SK-N-SH treated with all-trans-retinoic acid at 6 μM for 48 hours (cell line): ENCODE measurements at regions not wholly inside any gene's neighbourhood (a gene's known extent, or its start where the extent isn't known, plus 50 kb on each side); places are given as distances from the start of the nearest gene placed in this dataset.

Source experiments
- ATAC-seq: fragments of 200-7000 bp; cut with Tn5 transposase; 3 replicates; pipeline ENCODE4 v1.9.1; 2020; ENCODE audit warnings: mild to moderate bottlenecking, moderate library complexity
- ARNTL ChIP-seq: fragments of 450-650 bp; formaldehyde crosslinking; IDR thresholded peaks from 2 replicates; pipeline ENCODE4 v1.5.0; 2020; ENCODE audit warnings: low read depth, mild to moderate bottlenecking, moderate library complexity, borderline replicate concordance
- BACH2 ChIP-seq: fragments of 250-450 bp; sonication (Bioruptor Pico); IDR thresholded peaks from 2 replicates; pipeline ENCODE4 v1.9.0; 2021; ENCODE audit warnings: mild to moderate bottlenecking, borderline replicate concordance
- CREB5 ChIP-seq: fragments of 250-450 bp; sonication (Bioruptor Pico); IDR thresholded peaks from 2 replicates; pipeline ENCODE4 v1.5.1; 2020; ENCODE audit warnings: low read depth, mild to moderate bottlenecking, moderate library complexity
- CSDC2 ChIP-seq: fragments of 250-450 bp; sonication (Bioruptor Pico); IDR thresholded peaks from 2 replicates; pipeline ENCODE4 v1.5.0; 2020; ENCODE audit warnings: mild to moderate bottlenecking, moderate library complexity
- CSRNP3 ChIP-seq: fragments of 250-450 bp; sonication (Bioruptor Pico); IDR thresholded peaks from 2 replicates; pipeline ENCODE4 v1.5.1; 2021; ENCODE audit warnings: mild to moderate bottlenecking, moderate library complexity
- ESRRG ChIP-seq: fragments of 250-450 bp; sonication (Bioruptor Pico); IDR thresholded peaks from 2 replicates; pipeline ENCODE4 v1.6.1; 2021; ENCODE audit warnings: mild to moderate bottlenecking
- GLIS3 ChIP-seq: fragments of 250-450 bp; sonication (Bioruptor Pico); IDR thresholded peaks from 2 replicates; pipeline ENCODE4 v1.5.0; 2020; ENCODE audit warnings: mild to moderate bottlenecking, moderate library complexity
- ISL1 ChIP-seq: fragments of 250-450 bp; sonication (Bioruptor Pico); IDR thresholded peaks from 2 replicates; pipeline ENCODE4 v2.1.2; 2022; ENCODE audit warnings: mild to moderate bottlenecking, moderate library complexity
- OSR1 ChIP-seq: fragments of 250-450 bp; sonication (Bioruptor Pico); IDR thresholded peaks from 2 replicates; pipeline ENCODE4 v1.8.0; 2022; ENCODE audit warnings: moderate library complexity, mild to moderate bottlenecking, inconsistent platforms
- PPARA ChIP-seq: fragments of 250-450 bp; sonication (Bioruptor Pico); IDR thresholded peaks from 2 replicates; pipeline ENCODE4 v1.5.0; 2020; ENCODE audit warnings: mild to moderate bottlenecking, borderline replicate concordance
- TCF4 ChIP-seq: fragments of 250-450 bp; sonication (Bioruptor Pico); IDR thresholded peaks from 2 replicates; pipeline ENCODE4 v1.8.0; 2021; ENCODE audit warnings: mild to moderate bottlenecking, moderate library complexity, borderline replicate concordance
- TOX ChIP-seq: fragments of 250-450 bp; sonication (Bioruptor Pico); IDR thresholded peaks from 2 replicates; pipeline ENCODE4 v1.8.0; 2021; ENCODE audit warnings: mild to moderate bottlenecking, moderate library complexity, borderline replicate concordance
- ZC3H10 ChIP-seq: fragments of 250-450 bp; sonication (Bioruptor Pico); IDR thresholded peaks from 2 replicates; pipeline ENCODE4 v1.5.1; 2021; ENCODE audit warnings: mild to moderate bottlenecking, moderate library complexity
- ZFP3 ChIP-seq: fragments of 250-450 bp; sonication (Bioruptor Pico); IDR thresholded peaks from 2 replicates; pipeline ENCODE4 v1.5.0; 2020; ENCODE audit warnings: mild to moderate bottlenecking, moderate library complexity
- ZFP30 ChIP-seq: fragments of 450-650 bp; formaldehyde crosslinking; IDR thresholded peaks from 2 replicates; pipeline ENCODE4 v1.5.0; 2022; ENCODE audit warnings: mild to moderate bottlenecking, moderate library complexity
- ZNF565 ChIP-seq: fragments of 450-650 bp; formaldehyde crosslinking; conservative IDR thresholded peaks from 2 replicates; pipeline ENCODE4 v1.5.0; 2020; ENCODE audit warnings: low read depth, mild to moderate bottlenecking, moderate library complexity
- TF ChIP-seq, protein P1 (sequence below): fragments of 250-450 bp; sonication (Bioruptor Pico); IDR thresholded peaks from 2 replicates; pipeline ENCODE4 v1.8.0; 2021; ENCODE audit warnings: low read depth, mild to moderate bottlenecking, moderate library complexity, borderline replicate concordance
- TF ChIP-seq, protein P2 (sequence below): fragments of 250-450 bp; sonication (Bioruptor Pico); IDR thresholded peaks from 2 replicates; pipeline ENCODE4 v1.5.0; 2020; ENCODE audit warnings: mild to moderate bottlenecking, moderate library complexity
- TF ChIP-seq, protein P3 (sequence below): fragments of 250-450 bp; sonication (Bioruptor Pico); IDR thresholded peaks from 2 replicates; pipeline ENCODE4 v1.8.0; 2020; ENCODE audit warnings: mild to moderate bottlenecking, moderate library complexity, borderline replicate concordance

DNA sequence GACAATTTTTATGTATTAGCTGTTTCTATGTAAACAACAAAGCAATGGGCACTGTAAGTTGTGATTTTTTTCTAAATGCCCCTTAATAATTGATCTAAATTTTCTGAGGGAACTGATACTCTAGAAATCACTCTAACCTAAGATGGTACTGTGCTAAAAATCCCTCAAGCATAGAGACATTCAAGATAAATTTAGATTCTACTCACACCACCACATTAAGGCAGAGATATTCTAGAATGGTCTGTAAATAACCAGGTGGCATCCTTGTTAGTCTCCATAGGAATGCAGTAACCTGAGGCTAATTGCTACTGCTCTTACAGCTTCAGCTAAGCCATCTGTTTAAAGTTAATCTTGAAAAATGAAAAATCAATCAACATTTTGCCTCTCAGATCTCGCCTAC, 87.3 kb downstream of the SLC41A2 start:
- no peak for ATAC-seq

DNA sequence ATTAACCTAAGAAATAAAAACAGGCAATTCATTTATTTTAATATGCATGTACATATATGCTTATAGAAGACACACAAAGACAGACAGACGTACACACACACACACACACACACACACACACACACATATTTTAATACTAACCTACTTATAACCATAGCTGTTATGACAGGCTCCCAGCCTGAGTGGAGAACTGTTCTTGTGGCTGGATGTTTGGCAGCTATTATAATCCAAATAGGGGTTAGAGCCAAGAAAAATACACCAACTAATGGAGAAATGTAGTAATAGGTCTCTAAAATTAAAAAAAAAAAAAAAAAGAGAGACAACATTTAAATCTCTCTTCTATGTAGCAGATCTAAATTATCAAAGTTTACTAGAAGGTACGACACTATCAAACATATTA, 91.8 kb downstream of the SLC41A2 start:
- TF ChIP-seq BACH2 (no peak), ISL1 (peak; percentile 71)
- peak; percentile 57; the same call in 2 of the 3 replicates for ATAC-seq

More for the DNA sequence above, 87.3 kb downstream of the SLC41A2 start:
- no peak for TF ChIP-seq ZFP30 (CRISPR knock-in tag)
- no peak for TF ChIP-seq CSRNP3 (CRISPR knock-in tag)
- TF ChIP-seq ISL1 = no peak
- TF ChIP-seq OSR1 (CRISPR knock-in tag) = no peak
- TF ChIP-seq, protein P1, sequence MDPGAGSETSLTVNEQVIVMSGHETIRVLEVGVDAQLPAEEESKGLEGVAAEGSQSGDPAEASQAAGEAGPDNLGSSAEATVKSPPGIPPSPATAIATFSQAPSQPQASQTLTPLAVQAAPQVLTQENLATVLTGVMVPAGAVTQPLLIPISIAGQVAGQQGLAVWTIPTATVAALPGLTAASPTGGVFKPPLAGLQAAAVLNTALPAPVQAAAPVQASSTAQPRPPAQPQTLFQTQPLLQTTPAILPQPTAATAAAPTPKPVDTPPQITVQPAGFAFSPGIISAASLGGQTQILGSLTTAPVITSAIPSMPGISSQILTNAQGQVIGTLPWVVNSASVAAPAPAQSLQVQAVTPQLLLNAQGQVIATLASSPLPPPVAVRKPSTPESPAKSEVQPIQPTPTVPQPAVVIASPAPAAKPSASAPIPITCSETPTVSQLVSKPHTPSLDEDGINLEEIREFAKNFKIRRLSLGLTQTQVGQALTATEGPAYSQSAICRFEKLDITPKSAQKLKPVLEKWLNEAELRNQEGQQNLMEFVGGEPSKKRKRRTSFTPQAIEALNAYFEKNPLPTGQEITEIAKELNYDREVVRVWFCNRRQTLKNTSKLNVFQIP (CRISPR knock-in tag) = no peak
- no peak for TF ChIP-seq BACH2
- TF ChIP-seq TCF4 = no peak
- no peak for TF ChIP-seq CSDC2 (CRISPR knock-in tag)
- no peak for TF ChIP-seq PPARA (CRISPR knock-in tag)
- no peak for TF ChIP-seq ESRRG
- no peak for TF ChIP-seq ZC3H10 (CRISPR knock-in tag)
- TF ChIP-seq ZFP3 (CRISPR knock-in tag) = no peak
- no peak for TF ChIP-seq GLIS3 (CRISPR knock-in tag)
- no peak for TF ChIP-seq TOX
- TF ChIP-seq CREB5 (CRISPR knock-in tag) = no peak
- TF ChIP-seq, protein P2, sequence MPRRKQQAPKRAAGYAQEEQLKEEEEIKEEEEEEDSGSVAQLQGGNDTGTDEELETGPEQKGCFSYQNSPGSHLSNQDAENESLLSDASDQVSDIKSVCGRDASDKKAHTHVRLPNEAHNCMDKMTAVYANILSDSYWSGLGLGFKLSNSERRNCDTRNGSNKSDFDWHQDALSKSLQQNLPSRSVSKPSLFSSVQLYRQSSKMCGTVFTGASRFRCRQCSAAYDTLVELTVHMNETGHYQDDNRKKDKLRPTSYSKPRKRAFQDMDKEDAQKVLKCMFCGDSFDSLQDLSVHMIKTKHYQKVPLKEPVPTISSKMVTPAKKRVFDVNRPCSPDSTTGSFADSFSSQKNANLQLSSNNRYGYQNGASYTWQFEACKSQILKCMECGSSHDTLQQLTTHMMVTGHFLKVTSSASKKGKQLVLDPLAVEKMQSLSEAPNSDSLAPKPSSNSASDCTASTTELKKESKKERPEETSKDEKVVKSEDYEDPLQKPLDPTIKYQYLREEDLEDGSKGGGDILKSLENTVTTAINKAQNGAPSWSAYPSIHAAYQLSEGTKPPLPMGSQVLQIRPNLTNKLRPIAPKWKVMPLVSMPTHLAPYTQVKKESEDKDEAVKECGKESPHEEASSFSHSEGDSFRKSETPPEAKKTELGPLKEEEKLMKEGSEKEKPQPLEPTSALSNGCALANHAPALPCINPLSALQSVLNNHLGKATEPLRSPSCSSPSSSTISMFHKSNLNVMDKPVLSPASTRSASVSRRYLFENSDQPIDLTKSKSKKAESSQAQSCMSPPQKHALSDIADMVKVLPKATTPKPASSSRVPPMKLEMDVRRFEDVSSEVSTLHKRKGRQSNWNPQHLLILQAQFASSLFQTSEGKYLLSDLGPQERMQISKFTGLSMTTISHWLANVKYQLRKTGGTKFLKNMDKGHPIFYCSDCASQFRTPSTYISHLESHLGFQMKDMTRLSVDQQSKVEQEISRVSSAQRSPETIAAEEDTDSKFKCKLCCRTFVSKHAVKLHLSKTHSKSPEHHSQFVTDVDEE = no peak
- TF ChIP-seq ZNF565 (CRISPR knock-in tag) = no peak
- TF ChIP-seq ARNTL (CRISPR knock-in tag) = no peak

DNA sequence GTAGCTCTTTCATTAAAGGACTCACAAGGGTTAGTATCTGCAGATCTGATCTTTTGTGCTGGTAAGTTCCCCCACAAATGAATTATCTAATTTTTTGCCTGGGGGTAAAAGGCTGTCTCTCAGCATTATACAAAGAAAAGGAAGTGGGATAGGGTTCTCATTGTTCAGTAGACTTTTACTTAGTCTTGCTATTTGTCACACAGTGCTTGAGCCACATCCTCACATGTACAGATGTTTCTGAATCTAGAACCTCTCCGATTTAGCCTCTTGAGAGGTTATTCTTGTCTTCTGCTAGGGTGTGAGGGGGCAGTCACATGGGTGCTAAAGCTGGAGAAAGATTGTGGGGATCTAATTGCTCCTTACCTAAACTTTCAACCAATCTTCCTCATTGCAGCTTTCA, 93.0 kb downstream of the SLC41A2 start:
- TF ChIP-seq ZNF565 (CRISPR knock-in tag) = no peak
- TF ChIP-seq, protein P3, sequence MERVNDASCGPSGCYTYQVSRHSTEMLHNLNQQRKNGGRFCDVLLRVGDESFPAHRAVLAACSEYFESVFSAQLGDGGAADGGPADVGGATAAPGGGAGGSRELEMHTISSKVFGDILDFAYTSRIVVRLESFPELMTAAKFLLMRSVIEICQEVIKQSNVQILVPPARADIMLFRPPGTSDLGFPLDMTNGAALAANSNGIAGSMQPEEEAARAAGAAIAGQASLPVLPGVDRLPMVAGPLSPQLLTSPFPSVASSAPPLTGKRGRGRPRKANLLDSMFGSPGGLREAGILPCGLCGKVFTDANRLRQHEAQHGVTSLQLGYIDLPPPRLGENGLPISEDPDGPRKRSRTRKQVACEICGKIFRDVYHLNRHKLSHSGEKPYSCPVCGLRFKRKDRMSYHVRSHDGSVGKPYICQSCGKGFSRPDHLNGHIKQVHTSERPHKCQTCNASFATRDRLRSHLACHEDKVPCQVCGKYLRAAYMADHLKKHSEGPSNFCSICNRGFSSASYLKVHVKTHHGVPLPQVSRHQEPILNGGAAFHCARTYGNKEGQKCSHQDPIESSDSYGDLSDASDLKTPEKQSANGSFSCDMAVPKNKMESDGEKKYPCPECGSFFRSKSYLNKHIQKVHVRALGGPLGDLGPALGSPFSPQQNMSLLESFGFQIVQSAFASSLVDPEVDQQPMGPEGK (CRISPR knock-in tag) = no peak
- TF ChIP-seq ZFP30 (CRISPR knock-in tag) = no peak
- no peak for TF ChIP-seq CSRNP3 (CRISPR knock-in tag)
- no peak for TF ChIP-seq TOX
- no peak for TF ChIP-seq ISL1
- no peak for TF ChIP-seq PPARA (CRISPR knock-in tag)
- TF ChIP-seq, all 23 proteins: peak for 0
- ATAC-seq = no peak
